ENCODE measurements at regions not wholly inside any gene's neighbourhood (a gene's known extent, or its start where the extent isn't known, plus 50 kb on each side); places are given as distances from the start of the nearest gene placed in this dataset.

DNA sequence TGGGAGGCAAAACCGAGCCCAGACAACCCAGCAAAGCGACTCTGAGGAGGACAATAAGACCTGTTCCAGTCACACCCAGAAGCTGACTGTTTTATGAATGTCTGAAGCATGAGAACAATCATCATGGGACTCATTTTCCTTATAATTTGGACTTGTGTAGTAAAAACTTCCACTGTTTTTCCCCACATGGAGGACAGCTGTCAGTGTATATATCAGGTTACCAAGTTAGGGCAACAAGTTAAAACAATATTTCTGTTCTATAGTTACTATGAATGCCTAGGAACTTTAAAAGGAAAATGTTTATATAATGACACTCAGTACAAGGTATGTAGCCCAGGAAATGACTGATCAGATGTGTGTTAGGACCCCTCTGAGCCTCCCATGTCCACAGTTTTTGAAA is 528.2 kb upstream of the TSPY4 start:
- TF ChIP-seq POLR2A (IDR thresholded peaks at IDR 0.05; ENCODE audit: low read depth, low read length) (no peak), POLR2AphosphoS5 (IDR thresholded peaks at IDR 0.05; ENCODE audit: insufficient read depth, low read depth, low read length) (no peak)
- TF ChIP-seq, protein P1, sequence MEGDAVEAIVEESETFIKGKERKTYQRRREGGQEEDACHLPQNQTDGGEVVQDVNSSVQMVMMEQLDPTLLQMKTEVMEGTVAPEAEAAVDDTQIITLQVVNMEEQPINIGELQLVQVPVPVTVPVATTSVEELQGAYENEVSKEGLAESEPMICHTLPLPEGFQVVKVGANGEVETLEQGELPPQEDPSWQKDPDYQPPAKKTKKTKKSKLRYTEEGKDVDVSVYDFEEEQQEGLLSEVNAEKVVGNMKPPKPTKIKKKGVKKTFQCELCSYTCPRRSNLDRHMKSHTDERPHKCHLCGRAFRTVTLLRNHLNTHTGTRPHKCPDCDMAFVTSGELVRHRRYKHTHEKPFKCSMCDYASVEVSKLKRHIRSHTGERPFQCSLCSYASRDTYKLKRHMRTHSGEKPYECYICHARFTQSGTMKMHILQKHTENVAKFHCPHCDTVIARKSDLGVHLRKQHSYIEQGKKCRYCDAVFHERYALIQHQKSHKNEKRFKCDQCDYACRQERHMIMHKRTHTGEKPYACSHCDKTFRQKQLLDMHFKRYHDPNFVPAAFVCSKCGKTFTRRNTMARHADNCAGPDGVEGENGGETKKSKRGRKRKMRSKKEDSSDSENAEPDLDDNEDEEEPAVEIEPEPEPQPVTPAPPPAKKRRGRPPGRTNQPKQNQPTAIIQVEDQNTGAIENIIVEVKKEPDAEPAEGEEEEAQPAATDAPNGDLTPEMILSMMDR (IDR thresholded peaks at IDR 0.05; ENCODE audit: extremely low read depth in 1 of 2, insufficient read depth in 1 of 2, low read depth in 1 of 2, low read length in 2 of 2), result no peak

All from endothelial cell of umbilical vein (primary cell).